ENCODE measurements at regions not wholly inside any gene's neighbourhood (a gene's known extent, or its start where the extent isn't known, plus 50 kb on each side); places are given as distances from the start of the nearest gene placed in this dataset.

GRCh38 chr14:84234281-84234680, 1295.7 kb upstream of the FLRT2 start:
- Histone ChIP-seq H3K9me3 (no peaks in the 10 kb centered on the region), H3K4me1 (ENCODE audit: control insufficient read depth in 1 of 2, insufficient read depth in 1 of 2, low read depth in 1 of 2, low read length in 1 of 2) (no peaks in the 10 kb centered on the region), H3K27ac (no peak overlapping the region), H3K4me3 (ENCODE audit: low read depth in 1 of 2, low read length in 1 of 2) (no peak overlapping the region), H3K36me3 (no peaks in the 10 kb centered on the region), H3K27me3 (no peaks in the 10 kb centered on the region)
- TF ChIP-seq CTCF (IDR thresholded peaks at IDR 0.05) = no peak

- no peak overlapping the region for H3K27ac ChIP-seq
- no peaks in the 10 kb centered on the region for H3K36me3 ChIP-seq
- no peaks in the 10 kb centered on the region for H3K9me3 ChIP-seq
- H3K4me3 ChIP-seq (ENCODE audit: low read depth in 1 of 2, low read length in 1 of 2) = no peak overlapping the region
- no peak for TF ChIP-seq CTCF (IDR thresholded peaks at IDR 0.05)
- no peaks in the 10 kb centered on the region for H3K4me1 ChIP-seq (ENCODE audit: control insufficient read depth in 1 of 2, insufficient read depth in 1 of 2, low read depth in 1 of 2, low read length in 1 of 2)
- H3K27me3 ChIP-seq = no peaks in the 10 kb centered on the region
Observed at GRCh38 chr14:84236290-84236689, 1293.7 kb upstream of the FLRT2 start.

DNA sequence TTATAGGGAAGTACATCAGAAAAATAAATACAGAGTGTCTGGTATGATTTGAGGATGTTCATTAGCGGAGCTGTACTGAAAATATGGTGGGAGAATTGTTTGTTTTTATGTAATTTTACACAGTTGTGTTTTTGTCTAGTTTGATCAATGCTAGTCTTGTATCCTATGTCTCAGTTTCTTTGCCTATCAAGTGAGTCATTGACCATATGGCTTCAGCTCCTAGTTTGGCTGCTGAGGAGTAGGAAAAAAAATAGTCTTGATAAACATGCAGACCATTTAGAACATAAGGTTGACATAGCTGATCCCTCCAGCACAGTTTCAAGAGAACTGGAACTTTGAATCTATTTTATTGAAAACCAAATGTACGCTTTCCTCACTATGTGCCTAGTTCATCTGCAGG, 1292.1 kb upstream of the FLRT2 start:
- no peak overlapping the region for H3K27ac ChIP-seq
- no peaks in the 10 kb centered on the region for H3K27me3 ChIP-seq
- H3K9me3 ChIP-seq = no peaks in the 10 kb centered on the region
- H3K4me1 ChIP-seq (ENCODE audit: control insufficient read depth in 1 of 2, insufficient read depth in 1 of 2, low read depth in 1 of 2, low read length in 1 of 2) = no peaks in the 10 kb centered on the region
- TF ChIP-seq CTCF (IDR thresholded peaks at IDR 0.05) = no peak
- H3K4me3 ChIP-seq (ENCODE audit: low read depth in 1 of 2, low read length in 1 of 2) = no peak overlapping the region
- H3K36me3 ChIP-seq = no peaks in the 10 kb centered on the region

DNA sequence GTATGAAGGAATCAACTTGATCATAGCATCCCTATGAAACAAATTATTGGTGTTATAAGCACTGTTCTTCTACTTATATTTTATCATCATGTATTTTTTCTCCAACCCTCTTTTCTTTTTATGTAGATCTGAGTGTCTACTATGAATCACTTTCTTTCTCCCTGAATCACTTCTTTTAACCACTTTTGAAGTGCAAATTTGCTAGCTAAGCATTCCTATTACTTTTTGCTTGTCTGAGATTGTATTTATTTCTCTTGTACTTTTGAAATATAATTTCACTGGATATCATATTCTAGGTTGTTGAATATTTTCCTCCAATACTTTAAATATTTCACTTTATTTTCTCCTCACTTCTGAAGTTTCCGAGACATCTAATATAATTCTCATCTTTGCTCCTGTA, 1282.3 kb upstream of the FLRT2 start:
- no peak overlapping the region for H3K27ac ChIP-seq
- no peaks in the 10 kb centered on the region for H3K4me1 ChIP-seq (ENCODE audit: control insufficient read depth in 1 of 2, insufficient read depth in 1 of 2, low read depth in 1 of 2, low read length in 1 of 2)
- no peaks in the 10 kb centered on the region for H3K36me3 ChIP-seq
- H3K4me3 ChIP-seq (ENCODE audit: low read depth in 1 of 2, low read length in 1 of 2) = no peak overlapping the region
- TF ChIP-seq CTCF (IDR thresholded peaks at IDR 0.05) = no peak
- H3K27me3 ChIP-seq = no peaks in the 10 kb centered on the region
- H3K9me3 ChIP-seq = no peaks in the 10 kb centered on the region

GRCh38 chr14:84250893-84251292, 1279.1 kb upstream of the FLRT2 start:
- H3K9me3 ChIP-seq = no peaks in the 10 kb centered on the region
- H3K36me3 ChIP-seq = no peaks in the 10 kb centered on the region
- no peak overlapping the region for H3K4me3 ChIP-seq (ENCODE audit: low read depth in 1 of 2, low read length in 1 of 2)
- H3K27me3 ChIP-seq = no peaks in the 10 kb centered on the region
- no peak for TF ChIP-seq CTCF (IDR thresholded peaks at IDR 0.05)
- no peak overlapping the region for H3K27ac ChIP-seq
- no peaks in the 10 kb centered on the region for H3K4me1 ChIP-seq (ENCODE audit: control insufficient read depth in 1 of 2, insufficient read depth in 1 of 2, low read depth in 1 of 2, low read length in 1 of 2)
